ENCODE measurements at regions not wholly inside any gene's neighbourhood (a gene's known extent, or its start where the extent isn't known, plus 50 kb on each side); places are given as distances from the start of the nearest gene placed in this dataset.

- TF ChIP-seq REST (IDR thresholded peaks at IDR 0.05; ENCODE audit: low read depth), result no peak
- TF ChIP-seq MAX (IDR thresholded peaks at IDR 0.05), result no peak
- no peak for TF ChIP-seq FOXM1 (IDR thresholded peaks at IDR 0.05; ENCODE audit: borderline replicate concordance, low read depth)
- TF ChIP-seq CEBPB (IDR thresholded peaks at IDR 0.05), result no peak
Measured at GRCh38 chr7:10685040-10685439, 288.6 kb upstream of the PHF14 start.

Measured in Ishikawa (cell line).